Ovary (tissue), 7 donors: ENCODE measurements at regions not wholly inside any gene's neighbourhood (a gene's known extent, or its start where the extent isn't known, plus 50 kb on each side); places are given as distances from the start of the nearest gene placed in this dataset.

Experiments used
- DNase-seq, 5 donors: peaks; one replicate each; pipeline ENCODE4 v3.0.0-alpha.2; 2019 to 2020
- H3K27ac ChIP-seq, 2 donors: fragments of 200-600 bp; one replicate each; pipeline versions ENCODE4 v1.5.1 to v1.8.0; 2019 to 2022
- H3K27me3 ChIP-seq: fragments of 200-600 bp; one replicate; pipeline ENCODE4 v1.8.0; 2022
- H3K36me3 ChIP-seq: fragments of 200-600 bp; sonication (generic); one replicate; pipeline ENCODE4 v1.5.1; 2019
- H3K4me1 ChIP-seq: one replicate; pipeline ENCODE4 v1.8.1; 2013; ENCODE audit warnings: mild to moderate bottlenecking, moderate library complexity; ENCODE audit not compliant: insufficient read depth
- H3K4me3 ChIP-seq: fragments of 200-600 bp; sonication (generic); one replicate; pipeline ENCODE4 v1.5.1; 2017
- H3K9me3 ChIP-seq, 2 donors: fragments of 200-600 bp in 1 of 2; sonication (generic) in 1 of 2; one replicate each; pipeline versions ENCODE4 v1.5.1 to v1.8.1; 2013 to 2019; ENCODE audit warnings: mild to moderate bottlenecking in 1 of 2, moderate library complexity in 1 of 2
- EP300 ChIP-seq: sonication (generic); formaldehyde crosslinking; IDR thresholded peaks from one replicate; pipeline ENCODE4 v1.6.1; 2017; ENCODE audit warnings: antibody characterized with exemption
- POLR2A ChIP-seq: fragments of 450-650 bp; IDR thresholded peaks from one replicate; pipeline ENCODE4 v1.6.1; 2017; ENCODE audit warnings: antibody characterized with exemption, mild to moderate bottlenecking, moderate library complexity
- WGBS, 3 donors: extraction: QIAGEN DNeasy Blood & Tissue Kit in 1 of 3; methylation state at CpG; one replicate each; pipeline versions ENCODE4 v1.1.5 to v1.1.7; 2013 to 2017; 5-methylcytosine and 5-hydroxymethylcytosine counted together
- intact Hi-C, 4 donors: fragments of 100-400 bp; cut with DNase I; formaldehyde crosslinking; loops; one replicate each; pipeline versions ENCODE4 v1.11.0 to v1.15.1; 2022 to 2023
- TF ChIP-seq, protein P1 (sequence below), 3 donors: fragments of 450-650 bp in 2 of 3; fragments of 200-600 bp in 1 of 3; IDR thresholded peaks; one replicate each; pipeline versions ENCODE4 v1.5.1 to v1.8.0; 2016 to 2022; ENCODE audit warnings: antibody characterized with exemption in 3 of 3, mild to moderate bottlenecking in 1 of 3
- donor health status: DM: no; HTN: no; CAD: no; lungs with moderate emphysema.
- donor health status: DM: no; HTN: no; CAD: no.
- donor health status: Bipolar disorder and iron deficiency.
- donor health status: DM: no; HTN: no; CAD: no.
- donor health status: DM: yes; HTN: yes; CAD: no.

DNA sequence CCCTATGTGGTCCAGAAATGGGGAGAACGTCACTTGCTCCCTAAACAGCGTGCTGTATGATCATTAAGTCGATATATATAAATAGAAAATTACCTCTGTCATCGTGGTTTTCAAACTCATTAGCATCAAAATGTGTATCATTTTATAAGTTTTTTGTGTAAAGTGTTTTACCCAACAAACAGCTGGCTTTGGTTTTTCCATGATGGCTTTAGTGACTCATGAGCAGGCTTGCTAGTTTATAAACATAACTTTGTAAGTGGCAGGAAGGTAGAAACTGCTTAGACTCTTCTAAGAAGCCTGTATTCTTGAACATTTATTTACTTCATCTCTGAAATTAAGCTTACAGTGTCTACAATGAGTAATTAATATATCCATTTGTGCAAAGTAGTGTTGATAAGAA, 108.4 kb upstream of the DIPK2B start:
- DNase-seq, result no peak
- Histone ChIP-seq H3K9me3 (no peaks in the 10 kb centered on the region), H3K4me1 (no peaks in the 10 kb centered on the region), H3K27me3 (no peaks in the 10 kb centered on the region), H3K4me3 (no peak overlapping the region), H3K36me3 (no peaks in the 10 kb centered on the region), H3K27ac (no peak overlapping the region)
- intact Hi-C loops, result no loop called here
- TF ChIP-seq, protein P1, sequence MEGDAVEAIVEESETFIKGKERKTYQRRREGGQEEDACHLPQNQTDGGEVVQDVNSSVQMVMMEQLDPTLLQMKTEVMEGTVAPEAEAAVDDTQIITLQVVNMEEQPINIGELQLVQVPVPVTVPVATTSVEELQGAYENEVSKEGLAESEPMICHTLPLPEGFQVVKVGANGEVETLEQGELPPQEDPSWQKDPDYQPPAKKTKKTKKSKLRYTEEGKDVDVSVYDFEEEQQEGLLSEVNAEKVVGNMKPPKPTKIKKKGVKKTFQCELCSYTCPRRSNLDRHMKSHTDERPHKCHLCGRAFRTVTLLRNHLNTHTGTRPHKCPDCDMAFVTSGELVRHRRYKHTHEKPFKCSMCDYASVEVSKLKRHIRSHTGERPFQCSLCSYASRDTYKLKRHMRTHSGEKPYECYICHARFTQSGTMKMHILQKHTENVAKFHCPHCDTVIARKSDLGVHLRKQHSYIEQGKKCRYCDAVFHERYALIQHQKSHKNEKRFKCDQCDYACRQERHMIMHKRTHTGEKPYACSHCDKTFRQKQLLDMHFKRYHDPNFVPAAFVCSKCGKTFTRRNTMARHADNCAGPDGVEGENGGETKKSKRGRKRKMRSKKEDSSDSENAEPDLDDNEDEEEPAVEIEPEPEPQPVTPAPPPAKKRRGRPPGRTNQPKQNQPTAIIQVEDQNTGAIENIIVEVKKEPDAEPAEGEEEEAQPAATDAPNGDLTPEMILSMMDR (IDR thresholded peaks at IDR 0.05), result no peak
- TF ChIP-seq POLR2A (no peak), EP300 (no peak)
- WGBS, 3 donors, result 65 to 80% (median 77%) methylated on average over 4 of the region's 4 CpGs

DNA sequence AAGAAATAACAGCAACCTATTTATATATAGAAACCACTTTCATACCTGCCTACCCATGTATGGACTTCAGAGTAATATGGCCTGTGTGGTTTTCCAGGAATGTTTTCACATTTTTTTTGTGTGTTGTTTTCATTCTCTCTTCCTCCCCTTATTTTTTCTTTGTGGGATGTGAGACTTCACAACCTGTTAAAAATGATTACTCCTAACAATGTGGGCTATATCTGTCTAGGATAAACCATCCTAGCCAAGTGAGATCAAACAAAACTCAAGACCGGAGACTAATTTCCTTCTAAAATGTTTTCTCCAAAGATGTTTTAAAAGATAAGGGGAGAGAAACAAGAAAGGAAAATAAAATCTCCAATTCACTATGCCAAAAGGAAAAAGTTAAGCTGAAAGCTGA, 106.1 kb upstream of the DIPK2B start:
- intact Hi-C loops, result no loop called here
- Histone ChIP-seq H3K27me3 (no peaks in the 10 kb centered on the region), H3K4me1 (no peaks in the 10 kb centered on the region), H3K9me3 (no peaks in the 10 kb centered on the region), H3K4me3 (no peak overlapping the region), H3K36me3 (no peaks in the 10 kb centered on the region), H3K27ac (no peak overlapping the region)
- 49 to 57% (median 52%) methylated on average over 1 of the region's 1 CpG for WGBS, 3 donors
- TF ChIP-seq, protein P1 (IDR thresholded peaks at IDR 0.05), result no peak
- TF ChIP-seq POLR2A, result no peak
- no peak for TF ChIP-seq EP300
- no peak for DNase-seq

DNA sequence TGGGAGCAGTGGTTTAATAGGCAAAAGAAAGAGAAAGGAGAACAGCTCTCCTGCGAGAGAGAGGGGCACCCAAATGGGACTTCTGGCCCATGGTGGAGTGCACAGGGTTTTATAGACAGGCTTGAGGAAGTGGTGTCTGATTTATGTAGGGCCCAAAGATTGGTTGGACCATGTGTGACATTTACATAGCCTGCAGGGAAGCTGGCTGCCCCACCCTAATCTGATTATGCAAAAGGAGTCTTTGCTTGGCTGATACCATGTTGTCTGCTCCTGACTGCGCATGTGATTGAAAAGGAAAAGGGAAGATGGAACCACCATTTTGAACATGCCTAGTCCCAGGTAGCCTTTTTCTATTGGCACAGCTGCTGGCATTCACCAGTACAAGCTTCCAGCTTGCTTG, 100.0 kb upstream of the DIPK2B start:
- Histone ChIP-seq H3K4me3 (no peak overlapping the region), H3K36me3 (no peaks in the 10 kb centered on the region), H3K27ac (no peak overlapping the region), H3K4me1 (no peaks in the 10 kb centered on the region), H3K27me3 (no peaks in the 10 kb centered on the region), H3K9me3 (no peaks in the 10 kb centered on the region)
- DNase-seq, result no peak
- intact Hi-C loops, result no loop called here
- 82 to 90% (median 87%) methylated on average over 2 of the region's 2 CpGs for WGBS, 3 donors
- TF ChIP-seq POLR2A, result no peak
- no peak for TF ChIP-seq EP300

DNA sequence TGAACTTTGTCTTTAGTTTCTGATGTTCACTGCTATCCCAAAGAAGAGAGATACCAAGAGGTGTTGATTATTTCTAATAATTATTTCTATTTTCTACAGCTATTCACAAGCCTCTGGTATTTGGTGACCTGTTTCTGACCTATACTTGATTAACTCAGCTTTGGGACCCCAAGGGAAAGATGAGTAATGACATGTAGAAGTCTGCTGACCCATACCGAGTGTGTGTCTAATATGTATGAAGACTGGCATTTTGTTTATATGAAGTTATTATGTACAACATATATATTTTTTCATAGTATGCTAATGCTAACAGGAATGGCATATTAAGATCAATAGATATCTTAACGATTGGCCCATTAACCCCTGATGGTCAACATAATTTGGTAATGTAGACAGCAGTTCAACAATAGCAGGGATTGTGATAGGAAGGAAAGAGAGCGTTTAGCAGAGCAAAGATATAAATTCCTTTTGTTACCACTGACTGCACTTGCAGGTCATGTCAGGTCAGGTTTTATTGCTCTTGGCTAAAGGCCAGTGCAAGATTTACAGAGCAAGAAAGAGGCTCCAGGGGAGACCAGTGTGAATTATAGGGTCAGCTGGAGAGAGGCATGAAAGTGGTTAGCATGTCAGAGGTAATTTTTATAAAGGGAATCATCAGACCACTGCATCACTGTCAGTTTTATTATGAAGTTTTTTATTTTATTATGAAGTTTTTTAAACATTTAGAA, 94.7 kb upstream of the DIPK2B start:
- intact Hi-C loops, result no loop called here
- no peaks in the 10 kb centered on the region for H3K9me3 ChIP-seq
- H3K27me3 ChIP-seq, result no peaks in the 10 kb centered on the region
- WGBS, 3 donors, result 25 to 32% (median 28%) methylated on average over 3 of the region's 3 CpGs
- no peaks in the 10 kb centered on the region for H3K4me1 ChIP-seq
- TF ChIP-seq EP300 (no peak), POLR2A (no peak)
- TF ChIP-seq, protein P1 (IDR thresholded peaks at IDR 0.05), result no peak
- no peak for DNase-seq
- no peak overlapping the region for H3K4me3 ChIP-seq
- no peak overlapping the region for H3K27ac ChIP-seq
- no peaks in the 10 kb centered on the region for H3K36me3 ChIP-seq

DNA sequence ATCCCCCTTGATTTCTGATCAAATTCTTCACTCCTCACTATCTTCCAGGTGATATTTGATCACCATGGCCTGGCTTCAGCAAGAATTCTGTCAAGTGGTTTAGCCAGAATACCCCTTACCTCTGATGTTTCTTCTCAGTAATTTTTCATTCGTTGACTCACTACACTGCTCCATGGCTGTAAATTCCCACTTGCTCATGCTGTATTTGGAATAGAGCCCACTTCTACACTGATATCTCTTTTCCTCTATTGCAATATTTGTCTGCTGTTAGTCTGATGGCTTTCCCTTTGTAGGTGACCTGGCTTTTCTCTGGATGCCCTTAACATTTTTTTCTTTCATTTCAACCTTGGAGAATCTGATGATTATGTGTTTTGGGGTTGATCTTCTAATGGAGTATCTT, 73.9 kb upstream of the DIPK2B start:
- Histone ChIP-seq H3K4me3 (no peak overlapping the region), H3K27me3 (no peaks in the 10 kb centered on the region), H3K27ac (no peak overlapping the region), H3K4me1 (no peaks in the 10 kb centered on the region), H3K36me3 (no peaks in the 10 kb centered on the region), H3K9me3 (no peaks in the 10 kb centered on the region)
- WGBS, 3 donors, result 57 to 59% (median 58%) methylated on average over 1 of the region's 1 CpG
- no peak for DNase-seq
- TF ChIP-seq, protein P1 (IDR thresholded peaks at IDR 0.05), result no peak
- TF ChIP-seq EP300, result no peak
- no peak for TF ChIP-seq POLR2A
- intact Hi-C loops, result no loop called here
